ENCODE measurements at regions not wholly inside any gene's neighbourhood (a gene's known extent, or its start where the extent isn't known, plus 50 kb on each side); places are given as distances from the start of the nearest gene placed in this dataset.

DNA sequence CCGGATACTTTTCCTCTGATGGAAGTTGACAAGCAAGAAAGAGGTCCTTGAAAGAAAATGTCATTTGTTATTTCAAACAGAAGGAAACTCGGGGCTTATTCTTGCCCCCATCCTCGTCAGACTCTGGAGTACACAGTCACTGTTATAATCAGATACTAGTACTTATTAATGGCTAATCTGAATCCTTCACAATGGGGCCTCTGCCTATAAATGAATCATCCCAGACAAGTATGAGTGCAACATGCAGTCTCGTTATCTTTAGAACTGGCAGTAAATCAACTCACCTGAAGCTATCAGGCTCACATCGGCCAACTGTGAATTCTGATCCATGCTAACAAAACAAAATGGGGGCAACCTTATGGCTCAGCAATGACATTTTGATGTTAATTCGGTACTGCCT, 216.7 kb downstream of the GRIN2B start:
- no peaks in the 10 kb centered on the region for H3K27me3 ChIP-seq
- no peaks in the 10 kb centered on the region for H3K9me3 ChIP-seq (replicated peaks in 1 of 3)
- H3K36me3 ChIP-seq (replicated peaks in 1 of 2) = no peaks in the 10 kb centered on the region
- intact Hi-C loops (cut with DNase I) = no loop called here
- no peaks in the 10 kb centered on the region for H3K4me1 ChIP-seq (replicated peaks in 1 of 2)
- 50 to 62% (median 51%) methylated on average over 6 of the region's 6 CpGs for WGBS, 4 donors
- no peak for TF ChIP-seq POLR2A (IDR thresholded peaks at IDR 0.05)
- no peak for TF ChIP-seq CTCF (IDR thresholded peaks at IDR 0.05)
- H3K27ac ChIP-seq = no peak overlapping the region
- no peak for DNase-seq
- no peak overlapping the region for H3K4me3 ChIP-seq

- 35 to 49% (median 42%) methylated on average over 1 of the region's 1 CpG for WGBS, 4 donors
Measured at GRCh38 chr12:13749389-13749788, 232.0 kb downstream of the GRIN2B start.

GRCh38 chr12:13745111-13745860, 236.1 kb downstream of the GRIN2B start:
- 44 to 50% (median 48%) methylated on average over 6 of the region's 6 CpGs for WGBS, 4 donors
- intact Hi-C loops (cut with DNase I) = loop anchor here in 1 of 2 donors (10.0 kb wide), 2 partner anchors 190 to 420 kb away; no protein-coding TSS in a partner anchor
- TF ChIP-seq CTCF (IDR thresholded peaks at IDR 0.05) = no peak
- no peak for TF ChIP-seq POLR2A (IDR thresholded peaks at IDR 0.05)

More at GRCh38 chr12:13749389-13749788, 232.0 kb downstream of the GRIN2B start:
- intact Hi-C loops (cut with DNase I) = loop anchor here in 1 of 2 donors (10.0 kb wide), 2 partner anchors 185 to 415 kb away; no protein-coding TSS in a partner anchor
- H3K27me3 ChIP-seq = no peaks in the 10 kb centered on the region
- no peak overlapping the region for H3K4me3 ChIP-seq
- no peaks in the 10 kb centered on the region for H3K4me1 ChIP-seq (replicated peaks in 1 of 2)
- TF ChIP-seq POLR2A (IDR thresholded peaks at IDR 0.05) = no peak
- TF ChIP-seq CTCF (IDR thresholded peaks at IDR 0.05) = no peak
- H3K9me3 ChIP-seq (replicated peaks in 1 of 3) = no peaks in the 10 kb centered on the region
- DNase-seq = no peak
- no peaks in the 10 kb centered on the region for H3K36me3 ChIP-seq (replicated peaks in 1 of 2)
- no peak overlapping the region for H3K27ac ChIP-seq

DNA sequence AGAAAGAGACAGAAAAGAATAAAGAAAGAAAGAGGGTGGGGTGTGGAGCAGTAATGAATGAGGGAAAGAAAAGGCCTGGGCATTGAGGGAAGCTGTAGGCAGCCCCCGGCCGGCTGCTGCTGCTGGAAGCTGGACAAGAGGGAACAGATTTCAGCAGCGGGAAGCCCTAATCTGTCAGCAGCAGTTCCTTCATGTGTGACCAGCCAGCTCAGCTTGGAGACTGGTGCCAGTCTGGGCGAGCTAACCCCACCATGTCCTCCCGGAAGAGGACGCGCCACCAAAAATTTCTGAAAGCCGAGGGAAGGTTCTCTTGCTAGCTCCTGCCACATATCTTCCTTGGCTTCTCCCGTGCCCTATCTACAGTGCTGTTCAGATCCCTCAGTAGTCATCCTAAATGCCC, 236.8 kb downstream of the GRIN2B start:
- H3K4me3 ChIP-seq = no peak overlapping the region
- H3K27ac ChIP-seq = no peak overlapping the region
- no peaks in the 10 kb centered on the region for H3K27me3 ChIP-seq
- no peaks in the 10 kb centered on the region for H3K36me3 ChIP-seq (replicated peaks in 1 of 2)
- intact Hi-C loops (cut with DNase I) = loop anchor here in 1 of 2 donors (10.0 kb wide), 2 partner anchors 190 to 420 kb away; no protein-coding TSS in a partner anchor
- H3K4me1 ChIP-seq (replicated peaks in 1 of 2) = no peaks in the 10 kb centered on the region
- 76 to 85% (median 80%) methylated on average over 9 of the region's 9 CpGs for WGBS, 4 donors
- no peaks in the 10 kb centered on the region for H3K9me3 ChIP-seq (replicated peaks in 1 of 3)
- DNase-seq = no peak
- TF ChIP-seq POLR2A (IDR thresholded peaks at IDR 0.05) (no peak), CTCF (IDR thresholded peaks at IDR 0.05) (no peak)

More at GRCh38 chr12:13745111-13745860, 236.1 kb downstream of the GRIN2B start:
- H3K4me3 ChIP-seq = no peak overlapping the region
- no peaks in the 10 kb centered on the region for H3K36me3 ChIP-seq (replicated peaks in 1 of 2)
- no peaks in the 10 kb centered on the region for H3K9me3 ChIP-seq (replicated peaks in 1 of 3)
- H3K4me1 ChIP-seq (replicated peaks in 1 of 2) = no peaks in the 10 kb centered on the region
- DNase-seq = no peak
- no peaks in the 10 kb centered on the region for H3K27me3 ChIP-seq
- H3K27ac ChIP-seq = no peak overlapping the region
